ENCODE measurements at regions not wholly inside any gene's neighbourhood (a gene's known extent, or its start where the extent isn't known, plus 50 kb on each side); places are given as distances from the start of the nearest gene placed in this dataset.

DNA sequence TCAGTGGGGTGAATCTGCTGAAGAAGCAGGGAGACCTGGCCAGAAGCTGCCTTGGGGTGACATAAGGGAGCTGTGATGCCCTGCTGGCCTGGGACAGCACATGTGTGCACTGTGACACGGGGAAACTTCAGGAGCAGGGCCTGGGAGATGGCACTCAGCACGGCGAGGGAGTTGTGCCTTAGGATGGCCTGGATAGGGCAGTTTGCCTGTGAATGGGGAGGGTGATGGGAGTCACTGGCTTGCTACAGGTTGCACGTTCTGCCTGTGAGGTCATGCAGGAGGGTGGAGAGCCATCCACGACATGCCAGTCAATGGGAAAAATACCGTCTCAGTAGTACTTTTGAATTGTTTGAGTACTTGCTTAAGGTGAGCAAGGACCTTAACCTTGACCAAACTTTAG, 76.8 kb upstream of the UBE3A start:
- no peak for TF ChIP-seq YY1 (IDR thresholded peaks at IDR 0.05; ENCODE audit: low read depth)
- TF ChIP-seq, protein P1, sequence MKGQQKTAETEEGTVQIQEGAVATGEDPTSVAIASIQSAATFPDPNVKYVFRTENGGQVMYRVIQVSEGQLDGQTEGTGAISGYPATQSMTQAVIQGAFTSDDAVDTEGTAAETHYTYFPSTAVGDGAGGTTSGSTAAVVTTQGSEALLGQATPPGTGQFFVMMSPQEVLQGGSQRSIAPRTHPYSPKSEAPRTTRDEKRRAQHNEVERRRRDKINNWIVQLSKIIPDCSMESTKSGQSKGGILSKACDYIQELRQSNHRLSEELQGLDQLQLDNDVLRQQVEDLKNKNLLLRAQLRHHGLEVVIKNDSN (IDR thresholded peaks at IDR 0.05) = no peak
- no peak for TF ChIP-seq TAF1 (IDR thresholded peaks at IDR 0.05; ENCODE audit: low read depth)
- no peak for TF ChIP-seq EGR1 (IDR thresholded peaks at IDR 0.05)
- no peak for TF ChIP-seq EP300 (IDR thresholded peaks at IDR 0.05; ENCODE audit: borderline replicate concordance)
- no peak for TF ChIP-seq RAD21 (IDR thresholded peaks at IDR 0.05; ENCODE audit: low read depth)
- TF ChIP-seq, protein P2, sequence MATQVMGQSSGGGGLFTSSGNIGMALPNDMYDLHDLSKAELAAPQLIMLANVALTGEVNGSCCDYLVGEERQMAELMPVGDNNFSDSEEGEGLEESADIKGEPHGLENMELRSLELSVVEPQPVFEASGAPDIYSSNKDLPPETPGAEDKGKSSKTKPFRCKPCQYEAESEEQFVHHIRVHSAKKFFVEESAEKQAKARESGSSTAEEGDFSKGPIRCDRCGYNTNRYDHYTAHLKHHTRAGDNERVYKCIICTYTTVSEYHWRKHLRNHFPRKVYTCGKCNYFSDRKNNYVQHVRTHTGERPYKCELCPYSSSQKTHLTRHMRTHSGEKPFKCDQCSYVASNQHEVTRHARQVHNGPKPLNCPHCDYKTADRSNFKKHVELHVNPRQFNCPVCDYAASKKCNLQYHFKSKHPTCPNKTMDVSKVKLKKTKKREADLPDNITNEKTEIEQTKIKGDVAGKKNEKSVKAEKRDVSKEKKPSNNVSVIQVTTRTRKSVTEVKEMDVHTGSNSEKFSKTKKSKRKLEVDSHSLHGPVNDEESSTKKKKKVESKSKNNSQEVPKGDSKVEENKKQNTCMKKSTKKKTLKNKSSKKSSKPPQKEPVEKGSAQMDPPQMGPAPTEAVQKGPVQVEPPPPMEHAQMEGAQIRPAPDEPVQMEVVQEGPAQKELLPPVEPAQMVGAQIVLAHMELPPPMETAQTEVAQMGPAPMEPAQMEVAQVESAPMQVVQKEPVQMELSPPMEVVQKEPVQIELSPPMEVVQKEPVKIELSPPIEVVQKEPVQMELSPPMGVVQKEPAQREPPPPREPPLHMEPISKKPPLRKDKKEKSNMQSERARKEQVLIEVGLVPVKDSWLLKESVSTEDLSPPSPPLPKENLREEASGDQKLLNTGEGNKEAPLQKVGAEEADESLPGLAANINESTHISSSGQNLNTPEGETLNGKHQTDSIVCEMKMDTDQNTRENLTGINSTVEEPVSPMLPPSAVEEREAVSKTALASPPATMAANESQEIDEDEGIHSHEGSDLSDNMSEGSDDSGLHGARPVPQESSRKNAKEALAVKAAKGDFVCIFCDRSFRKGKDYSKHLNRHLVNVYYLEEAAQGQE (IDR thresholded peaks at IDR 0.05; ENCODE audit: low read depth) = no peak
- TF ChIP-seq TEAD4 (IDR thresholded peaks at IDR 0.05) = no peak
